Activated CD8-positive, alpha-beta T cell treated with anti-CD3 and anti-CD28 coated beads, Interleukin-2, amount 10 ng/mL, durations not matched to agents 7 days and 5 days (primary cell): ENCODE measurements at regions not wholly inside any gene's neighbourhood (a gene's known extent, or its start where the extent isn't known, plus 50 kb on each side); places are given as distances from the start of the nearest gene placed in this dataset.

ENCODE experiments used
- ATAC-seq: fragments of 150-1000 bp; cut with Tn5 transposase; one replicate; pipeline ENCODE4 v1.10.0; 2021; ENCODE audit warnings: moderate library complexity
- CTCF ChIA-PET: fragments of 350-600 bp; sonication (Branson Sonifier 250); formaldehyde crosslinking; loops from one replicate; lab custom pipeline; 2021; ENCODE audit warnings: antibody characterized with exemption; lab: Charles Lee
- POLR2A ChIA-PET: fragments of 350-600 bp; sonication (Branson Sonifier 250); formaldehyde crosslinking; loops from one replicate; lab custom pipeline; 2021; ENCODE audit warnings: antibody characterized with exemption; lab: Charles Lee
- DNase-seq: peaks from one replicate; pipeline ENCODE4 v3.0.0-alpha.2; 2020
- H3K27ac Mint-ChIP-seq: one replicate; pipeline ENCODE4 v1.8.0; 2021; ENCODE audit warnings: mild to moderate bottlenecking, mixed read lengths
- H3K27me3 Mint-ChIP-seq: one replicate; pipeline ENCODE4 v1.8.0; 2021; ENCODE audit warnings: low read depth, mixed read lengths
- H3K36me3 Mint-ChIP-seq: one replicate; pipeline ENCODE4 v1.8.0; 2021; ENCODE audit warnings: low read depth, mixed read lengths
- H3K4me1 Mint-ChIP-seq: one replicate; pipeline ENCODE4 v1.8.0; 2021; ENCODE audit warnings: low read depth, mixed read lengths
- H3K4me3 Mint-ChIP-seq: one replicate; pipeline ENCODE4 v1.8.0; 2021; ENCODE audit warnings: mild to moderate bottlenecking, mixed read lengths
- H3K9me3 Mint-ChIP-seq: one replicate; pipeline ENCODE4 v1.8.0; 2022; ENCODE audit warnings: mixed read lengths; ENCODE audit not compliant: insufficient read depth

GRCh38 chr3:146770881-146771280, 165.7 kb upstream of the PLSCR5 start:
- no peak for DNase-seq
- Mint-ChIP-seq H3K27me3 (no peaks in the 10 kb centered on the region), H3K9me3 (no peaks in the 10 kb centered on the region), H3K4me1 (no peaks in the 10 kb centered on the region), H3K36me3 (no peaks in the 10 kb centered on the region), H3K4me3 (no peak overlapping the region), H3K27ac (no peak overlapping the region)
- CTCF ChIA-PET: no interaction called here
- ATAC-seq: no peak
- POLR2A ChIA-PET: no interaction called here

GRCh38 chr3:146770301-146770700, 165.2 kb upstream of the PLSCR5 start:
- ATAC-seq (no peak), DNase-seq (no peak)
- Mint-ChIP-seq H3K27me3 (no peaks in the 10 kb centered on the region), H3K27ac (no peak overlapping the region), H3K36me3 (no peaks in the 10 kb centered on the region), H3K4me3 (no peak overlapping the region), H3K4me1 (no peaks in the 10 kb centered on the region), H3K9me3 (no peaks in the 10 kb centered on the region)
- CTCF ChIA-PET: no interaction called here
- POLR2A ChIA-PET: no interaction called here

DNA sequence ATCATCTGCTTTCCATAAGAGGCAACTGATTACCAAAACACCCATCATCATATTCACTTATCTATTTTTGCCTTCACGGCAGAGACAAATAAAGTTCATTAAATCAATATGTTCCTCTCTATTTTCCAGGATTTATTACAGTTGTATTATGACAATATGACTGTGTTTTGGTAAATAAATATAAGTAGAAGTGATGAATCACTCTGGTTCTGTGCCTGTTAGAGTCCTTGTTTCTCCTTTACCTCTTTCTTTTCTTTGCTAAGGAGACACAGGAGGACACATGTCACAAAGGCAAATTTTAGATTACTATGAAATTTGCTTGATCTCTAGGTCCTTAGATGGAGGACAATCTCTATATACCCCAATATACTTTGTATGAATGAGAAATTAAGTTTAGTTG, 152.6 kb upstream of the PLSCR5 start:
- H3K9me3 Mint-ChIP-seq: no peaks in the 10 kb centered on the region
- POLR2A ChIA-PET: no interaction called here

GRCh38 chr3:146750196-146750595, 145.1 kb upstream of the PLSCR5 start:
- CTCF ChIA-PET: no interaction called here
- Mint-ChIP-seq H3K27me3 (no peaks in the 10 kb centered on the region), H3K4me1 (no peaks in the 10 kb centered on the region), H3K4me3 (no peak overlapping the region), H3K27ac (no peak overlapping the region), H3K36me3 (no peaks in the 10 kb centered on the region), H3K9me3 (no peaks in the 10 kb centered on the region)
- ATAC-seq (no peak), DNase-seq (no peak)
- POLR2A ChIA-PET: interaction anchor here (0.6 kb wide), 1 partner anchor 554 kb away, joined by 4 read pairs; no protein-coding TSS in a partner anchor

More for the DNA sequence above, 152.6 kb upstream of the PLSCR5 start:
- no peaks in the 10 kb centered on the region for H3K36me3 Mint-ChIP-seq
- no peaks in the 10 kb centered on the region for H3K4me1 Mint-ChIP-seq
- no peak overlapping the region for H3K4me3 Mint-ChIP-seq
- no peak for DNase-seq
- no peaks in the 10 kb centered on the region for H3K27me3 Mint-ChIP-seq
- CTCF ChIA-PET: no interaction called here
- ATAC-seq: no peak
- no peak overlapping the region for H3K27ac Mint-ChIP-seq

GRCh38 chr3:146747928-146748327, 142.8 kb upstream of the PLSCR5 start:
- ATAC-seq: no peak
- POLR2A ChIA-PET: no interaction called here
- no peak overlapping the region for H3K27ac Mint-ChIP-seq

DNA sequence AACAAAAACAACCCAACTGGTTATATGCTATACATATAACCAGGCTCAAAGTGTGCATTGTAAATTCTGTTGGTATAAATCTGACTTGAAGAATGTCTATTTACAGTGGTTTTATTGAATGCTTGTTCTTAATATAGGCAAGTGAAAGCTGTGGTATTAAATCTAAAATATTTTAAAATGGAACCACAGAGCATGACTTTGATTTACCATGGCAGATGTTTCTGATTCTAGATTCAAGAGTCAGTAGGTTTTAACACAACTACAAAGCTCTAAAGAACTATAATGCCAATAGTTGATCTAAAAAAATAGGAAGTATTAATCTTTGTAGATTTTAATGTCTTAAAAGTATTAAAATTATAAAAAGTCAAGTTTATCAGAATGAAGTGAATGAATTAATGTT, 141.9 kb upstream of the PLSCR5 start:
- DNase-seq: no peak
- Mint-ChIP-seq H3K27me3 (no peaks in the 10 kb centered on the region), H3K9me3 (no peaks in the 10 kb centered on the region), H3K36me3 (no peaks in the 10 kb centered on the region), H3K4me3 (no peak overlapping the region), H3K27ac (no peak overlapping the region), H3K4me1 (no peaks in the 10 kb centered on the region)
- ATAC-seq: no peak
- POLR2A ChIA-PET: no interaction called here
- CTCF ChIA-PET: no interaction called here

More at GRCh38 chr3:146747928-146748327, 142.8 kb upstream of the PLSCR5 start:
- no peak for DNase-seq
- no peaks in the 10 kb centered on the region for H3K4me1 Mint-ChIP-seq
- no peak overlapping the region for H3K4me3 Mint-ChIP-seq
- H3K27me3 Mint-ChIP-seq: no peaks in the 10 kb centered on the region
- no peaks in the 10 kb centered on the region for H3K9me3 Mint-ChIP-seq
- H3K36me3 Mint-ChIP-seq: no peaks in the 10 kb centered on the region
- CTCF ChIA-PET: no interaction called here

GRCh38 chr3:146746190-146746589, 141.0 kb upstream of the PLSCR5 start:
- H3K4me3 Mint-ChIP-seq: no peak overlapping the region
- no peaks in the 10 kb centered on the region for H3K36me3 Mint-ChIP-seq
- no peak for DNase-seq
- H3K4me1 Mint-ChIP-seq: no peaks in the 10 kb centered on the region
- H3K27me3 Mint-ChIP-seq: no peaks in the 10 kb centered on the region
- no peak overlapping the region for H3K27ac Mint-ChIP-seq
- no peak for ATAC-seq
- CTCF ChIA-PET: no interaction called here
- POLR2A ChIA-PET: no interaction called here
- no peaks in the 10 kb centered on the region for H3K9me3 Mint-ChIP-seq

- no peaks in the 10 kb centered on the region for H3K4me1 Mint-ChIP-seq
- H3K36me3 Mint-ChIP-seq: no peaks in the 10 kb centered on the region
- no peak for ATAC-seq
- no peaks in the 10 kb centered on the region for H3K27me3 Mint-ChIP-seq
- ChIA-PET POLR2A (no interaction called here), CTCF (no interaction called here)
- no peak overlapping the region for H3K4me3 Mint-ChIP-seq
- H3K9me3 Mint-ChIP-seq: no peaks in the 10 kb centered on the region
- no peak for DNase-seq
- H3K27ac Mint-ChIP-seq: no peak overlapping the region
Observed at GRCh38 chr3:146739203-146739671, 134.1 kb upstream of the PLSCR5 start.

GRCh38 chr3:146732325-146732724, 127.2 kb upstream of the PLSCR5 start:
- no peaks in the 10 kb centered on the region for H3K36me3 Mint-ChIP-seq
- ATAC-seq (no peak), DNase-seq (no peak)
- no peak overlapping the region for H3K4me3 Mint-ChIP-seq
- POLR2A ChIA-PET: no interaction called here
- H3K9me3 Mint-ChIP-seq: no peaks in the 10 kb centered on the region
- no peak overlapping the region for H3K27ac Mint-ChIP-seq
- CTCF ChIA-PET: no interaction called here
- no peaks in the 10 kb centered on the region for H3K27me3 Mint-ChIP-seq
- H3K4me1 Mint-ChIP-seq: no peaks in the 10 kb centered on the region

DNA sequence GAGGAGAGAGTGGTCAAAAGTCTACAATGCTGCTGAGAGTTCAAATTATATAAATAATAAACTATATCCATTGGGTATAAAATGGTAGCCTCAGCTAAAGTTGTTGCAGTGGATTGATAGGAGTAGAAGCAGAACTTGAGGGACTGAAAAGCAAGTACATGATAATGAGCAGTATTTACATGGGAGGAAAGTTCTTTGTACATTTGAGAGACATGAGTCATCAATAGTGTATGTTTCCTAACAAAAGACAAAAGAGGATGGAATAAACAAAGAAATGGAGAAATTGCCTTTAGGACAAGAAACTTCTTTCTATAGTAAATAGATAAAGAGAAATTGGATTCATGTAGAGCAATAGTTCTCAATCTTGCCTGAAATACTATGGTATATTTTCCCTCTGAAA, 110.0 kb upstream of the PLSCR5 start:
- H3K27ac Mint-ChIP-seq: no peak overlapping the region
- no peaks in the 10 kb centered on the region for H3K4me1 Mint-ChIP-seq
- no peak overlapping the region for H3K4me3 Mint-ChIP-seq
- H3K36me3 Mint-ChIP-seq: no peaks in the 10 kb centered on the region
- ATAC-seq: no peak
- H3K27me3 Mint-ChIP-seq: no peaks in the 10 kb centered on the region
- no peaks in the 10 kb centered on the region for H3K9me3 Mint-ChIP-seq
- ChIA-PET CTCF (no interaction called here), POLR2A (no interaction called here)
- DNase-seq: no peak

DNA sequence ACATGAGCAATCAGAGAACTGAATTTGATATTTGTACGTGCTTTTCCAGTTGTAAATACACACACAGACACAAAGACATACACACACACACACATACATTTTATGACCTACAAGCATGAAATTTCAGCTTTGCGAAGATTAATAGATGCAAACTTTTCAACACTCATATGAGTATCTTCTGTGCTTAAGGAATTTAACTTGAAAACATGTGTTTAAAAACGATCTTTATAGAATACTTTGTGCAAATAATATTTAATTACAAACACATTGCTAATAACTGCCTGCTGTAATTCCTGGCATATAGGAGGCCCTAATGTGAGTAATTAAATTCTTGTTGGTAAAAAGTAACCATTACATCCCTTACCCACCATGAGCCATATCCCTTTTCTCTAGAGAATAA, 107.7 kb upstream of the PLSCR5 start:
- POLR2A ChIA-PET: no interaction called here
- no peak overlapping the region for H3K4me3 Mint-ChIP-seq
- H3K36me3 Mint-ChIP-seq: no peaks in the 10 kb centered on the region
- no peaks in the 10 kb centered on the region for H3K4me1 Mint-ChIP-seq
- no peaks in the 10 kb centered on the region for H3K9me3 Mint-ChIP-seq
- H3K27me3 Mint-ChIP-seq: no peaks in the 10 kb centered on the region
- ATAC-seq (no peak), DNase-seq (no peak)
- H3K27ac Mint-ChIP-seq: no peak overlapping the region
- CTCF ChIA-PET: no interaction called here

DNA sequence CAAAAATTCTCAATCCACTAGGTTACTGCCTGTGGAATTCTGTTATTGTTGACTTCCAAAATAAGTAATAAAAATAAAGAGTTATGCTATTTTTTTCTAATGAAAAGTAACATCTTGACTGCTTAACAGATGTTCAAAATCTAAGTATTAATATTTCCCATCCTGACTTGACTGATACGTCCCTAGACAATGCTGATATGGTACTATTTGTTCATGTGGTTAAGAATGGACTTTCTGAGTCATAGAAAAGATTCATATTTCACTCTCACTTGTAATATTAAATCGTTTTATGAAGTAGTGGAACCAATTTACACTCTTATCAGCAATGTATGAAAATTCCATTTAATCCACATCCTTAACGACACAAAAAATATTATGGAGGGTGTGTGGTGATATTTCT, 104.8 kb upstream of the PLSCR5 start:
- DNase-seq (no peak), ATAC-seq (no peak)
- Mint-ChIP-seq H3K27me3 (no peaks in the 10 kb centered on the region), H3K4me3 (no peak overlapping the region), H3K9me3 (no peaks in the 10 kb centered on the region), H3K27ac (no peak overlapping the region), H3K36me3 (no peaks in the 10 kb centered on the region), H3K4me1 (no peaks in the 10 kb centered on the region)
- CTCF ChIA-PET: no interaction called here
- POLR2A ChIA-PET: no interaction called here

DNA sequence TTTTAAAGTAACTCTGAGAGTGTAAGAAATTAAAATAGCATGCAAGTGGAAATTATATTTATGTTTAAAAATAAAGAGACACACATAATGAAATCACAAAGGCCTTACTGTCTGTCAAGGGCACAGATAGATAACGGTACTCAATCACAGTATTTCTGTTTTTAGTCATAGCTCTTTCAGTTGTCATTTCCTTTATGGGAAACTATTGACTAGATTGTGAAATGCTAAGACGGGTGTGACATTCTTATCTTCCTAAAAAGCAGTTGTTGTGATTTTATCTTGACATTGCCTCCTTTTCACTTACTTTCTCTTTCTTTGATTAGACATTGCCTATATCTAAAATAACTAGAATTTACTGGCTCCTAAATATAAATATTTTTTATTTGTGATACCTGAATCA, 100.1 kb upstream of the PLSCR5 start:
- Mint-ChIP-seq H3K36me3 (no peaks in the 10 kb centered on the region), H3K4me1 (no peaks in the 10 kb centered on the region), H3K4me3 (no peak overlapping the region), H3K27me3 (no peaks in the 10 kb centered on the region), H3K27ac (no peak overlapping the region), H3K9me3 (no peaks in the 10 kb centered on the region)
- POLR2A ChIA-PET: no interaction called here
- CTCF ChIA-PET: no interaction called here
- DNase-seq: no peak
- no peak for ATAC-seq
